GM18868 (cell line): ENCODE measurements at regions not wholly inside any gene's neighbourhood (a gene's known extent, or its start where the extent isn't known, plus 50 kb on each side); places are given as distances from the start of the nearest gene placed in this dataset.
"Not testable (repeated sequence)": the region's sequence is repeated elsewhere in the genome, so short reads cannot be mapped to it uniquely, and the experiment has no call there.

Experiments used
- ATAC-seq: cut with Tn5 transposase; IDR thresholded peaks from one replicate; pipeline ENCODE4 v1.9.1; 2021; ENCODE audit warnings: mild to moderate bottlenecking, moderate library complexity; ENCODE audit not compliant: unreplicated experiment

DNA sequence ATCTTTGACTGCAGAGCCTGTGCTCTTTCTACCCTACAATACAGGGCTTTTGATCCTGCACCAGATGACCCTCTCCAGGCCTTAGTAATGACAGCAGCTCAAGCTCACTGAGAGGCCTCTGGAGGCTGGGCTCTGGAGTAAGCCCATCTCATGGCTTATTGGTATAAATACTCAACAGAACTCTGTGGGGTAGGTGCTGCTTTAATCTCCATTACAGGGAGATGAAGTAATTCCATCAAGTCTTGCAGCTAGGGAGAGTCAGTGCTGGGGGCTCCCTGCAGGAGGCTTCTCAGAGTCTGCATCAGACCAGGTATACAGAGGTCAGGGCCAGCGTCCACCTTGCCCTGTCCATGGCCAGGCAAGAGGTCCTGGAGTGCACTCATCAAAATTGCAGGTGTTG, 89.2 kb upstream of the SLC6A11 start:
- ATAC-seq = no peak

DNA sequence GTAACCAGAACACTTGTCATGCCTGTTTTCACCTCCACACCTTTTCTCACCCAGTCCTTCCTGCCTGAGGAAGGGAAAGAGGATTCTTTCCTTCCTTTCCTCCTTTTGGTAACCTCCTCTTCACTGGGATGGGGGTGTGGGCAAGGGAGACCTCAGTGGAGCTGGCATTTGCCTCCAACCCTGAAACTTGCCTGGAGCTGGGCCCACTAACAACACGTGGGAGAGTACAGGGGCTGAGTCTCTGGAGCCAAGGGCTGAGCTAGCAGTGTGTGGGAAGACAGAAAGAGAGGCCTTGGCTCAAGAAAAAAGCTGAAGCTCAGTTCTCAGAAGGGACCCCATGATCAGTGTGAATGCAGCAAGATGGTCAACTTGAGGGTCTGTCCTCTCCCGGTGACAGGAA, 86.6 kb upstream of the SLC6A11 start:
- no peak for ATAC-seq

DNA sequence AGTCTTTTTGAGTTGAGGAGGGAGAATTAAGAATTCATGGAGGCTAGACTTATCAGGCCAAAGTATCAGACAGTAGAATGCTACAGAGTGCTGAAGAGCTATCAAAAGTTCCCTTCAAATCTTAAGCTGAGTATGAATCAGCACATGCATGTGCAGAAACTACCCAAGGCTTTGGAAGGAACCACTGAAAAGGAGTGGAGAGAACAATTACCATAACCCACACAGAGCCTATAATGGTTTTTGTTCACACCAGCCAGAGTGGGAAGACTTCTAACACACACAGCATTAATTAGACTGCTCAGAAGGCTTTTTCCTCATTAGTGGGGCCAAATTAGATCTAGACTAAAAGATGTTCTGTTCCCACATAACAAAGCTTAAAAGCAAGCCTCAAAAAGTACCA, 83.7 kb upstream of the SLC6A11 start:
- ATAC-seq = no peak

DNA sequence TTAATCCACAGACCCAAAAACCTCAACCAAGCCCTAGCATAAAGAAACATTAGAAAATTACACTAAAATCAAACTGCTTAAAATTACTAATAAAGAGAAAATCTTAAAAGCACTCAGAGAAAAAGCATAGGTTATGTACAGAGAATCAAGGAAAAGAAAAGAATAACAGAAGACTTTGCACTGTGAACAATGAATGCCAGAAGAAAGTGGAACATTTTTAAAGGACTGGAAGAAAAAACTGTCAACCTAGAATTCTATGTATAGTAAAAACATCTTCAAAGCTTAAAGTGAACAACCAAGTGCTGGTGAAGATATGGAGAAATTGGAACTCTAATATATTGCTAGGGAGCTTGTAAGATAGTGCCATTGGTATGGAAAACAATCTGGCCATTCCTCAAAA, 82.7 kb upstream of the SLC6A11 start:
- ATAC-seq = no peak

DNA sequence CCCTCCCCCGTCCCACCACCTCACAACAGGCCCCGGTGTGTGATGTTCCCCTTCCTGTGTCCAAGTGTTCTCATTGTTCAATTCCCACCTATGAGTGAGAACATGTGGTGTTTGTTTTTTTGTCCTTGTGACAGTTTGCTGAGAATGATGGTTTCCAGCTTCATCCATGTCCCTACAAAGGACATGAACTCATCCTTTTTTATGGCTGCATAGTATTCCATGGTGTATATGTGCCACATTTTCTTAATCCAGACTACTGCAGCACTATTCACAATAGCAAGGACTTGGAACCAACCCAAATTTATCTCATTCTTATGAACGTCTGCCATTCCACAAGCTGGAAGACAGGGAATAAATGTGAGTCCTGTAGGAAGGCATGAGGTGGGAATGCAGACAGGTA, 79.6 kb upstream of the SLC6A11 start:
- ATAC-seq = not testable (repeated sequence)

DNA sequence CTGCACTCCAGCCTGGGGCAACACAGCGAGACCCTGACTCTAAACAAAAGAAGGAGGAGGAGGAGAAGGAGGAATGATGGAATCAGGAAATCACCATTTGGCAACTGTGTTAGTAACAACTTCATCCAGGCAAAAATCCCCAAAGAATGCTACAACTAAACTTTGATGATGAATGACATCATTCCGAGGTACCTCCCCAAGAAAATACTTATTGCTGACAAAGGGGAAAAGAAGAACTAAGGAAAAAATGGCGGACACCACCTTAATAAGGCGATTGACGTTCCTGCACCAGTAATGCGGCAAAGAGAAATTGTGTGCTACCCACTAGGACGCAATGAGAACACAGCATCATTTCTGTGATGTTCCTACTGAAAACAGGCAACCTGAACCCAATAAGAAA, 78.2 kb upstream of the SLC6A11 start:
- ATAC-seq = no peak

DNA sequence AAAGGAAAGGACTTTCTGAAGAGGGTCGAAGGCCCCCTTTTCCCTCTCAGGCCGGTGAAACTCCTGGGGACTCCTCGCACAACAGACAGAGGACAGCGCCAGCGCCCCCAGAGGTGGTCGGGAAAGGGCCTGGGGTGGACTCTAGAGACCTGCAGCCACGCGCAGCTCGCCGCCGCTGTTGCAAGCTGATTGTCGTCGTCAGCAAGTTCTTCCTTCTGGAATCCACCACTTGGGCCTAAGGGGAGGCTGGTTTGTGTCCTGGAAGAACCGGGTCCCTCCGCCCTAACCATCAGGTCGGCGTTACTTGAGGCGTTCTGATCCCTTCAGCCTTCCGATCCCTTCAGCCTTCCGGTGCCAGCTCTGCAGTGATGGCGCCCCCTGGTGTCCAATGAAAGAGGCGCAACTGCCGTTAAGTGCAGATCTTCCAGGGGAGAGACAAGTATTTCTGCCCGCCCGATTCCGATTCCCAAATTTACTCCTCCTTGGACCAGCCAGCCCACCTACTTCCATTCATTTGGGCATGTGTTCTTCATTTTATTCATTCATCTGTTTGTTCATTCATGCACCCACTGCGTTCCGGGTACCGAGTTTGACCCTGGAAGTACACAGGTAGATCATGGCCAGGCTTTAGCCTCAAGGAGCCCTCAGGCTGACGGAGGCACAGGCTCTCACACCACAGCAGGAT, 77.2 kb upstream of the SLC6A11 start:
- no peak for ATAC-seq

DNA sequence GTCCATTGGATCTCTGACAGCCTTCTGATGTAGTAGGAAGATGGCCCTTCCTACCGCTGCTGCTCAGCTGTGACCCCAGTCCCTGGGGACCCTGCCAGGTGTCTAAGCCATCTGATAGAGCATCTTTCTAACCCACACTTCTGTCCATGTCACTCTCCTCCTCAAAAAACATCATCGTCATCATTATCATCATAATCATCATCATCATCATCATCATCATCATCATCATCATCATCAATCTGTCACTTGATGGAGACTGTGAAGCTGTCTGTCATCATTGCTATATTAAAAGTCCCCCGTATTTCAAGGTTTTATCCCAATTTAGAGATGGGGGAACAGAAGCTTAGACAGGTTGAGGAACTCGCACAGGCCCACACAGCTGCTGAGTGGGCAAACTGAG, 75.1 kb upstream of the SLC6A11 start:
- no peak for ATAC-seq

DNA sequence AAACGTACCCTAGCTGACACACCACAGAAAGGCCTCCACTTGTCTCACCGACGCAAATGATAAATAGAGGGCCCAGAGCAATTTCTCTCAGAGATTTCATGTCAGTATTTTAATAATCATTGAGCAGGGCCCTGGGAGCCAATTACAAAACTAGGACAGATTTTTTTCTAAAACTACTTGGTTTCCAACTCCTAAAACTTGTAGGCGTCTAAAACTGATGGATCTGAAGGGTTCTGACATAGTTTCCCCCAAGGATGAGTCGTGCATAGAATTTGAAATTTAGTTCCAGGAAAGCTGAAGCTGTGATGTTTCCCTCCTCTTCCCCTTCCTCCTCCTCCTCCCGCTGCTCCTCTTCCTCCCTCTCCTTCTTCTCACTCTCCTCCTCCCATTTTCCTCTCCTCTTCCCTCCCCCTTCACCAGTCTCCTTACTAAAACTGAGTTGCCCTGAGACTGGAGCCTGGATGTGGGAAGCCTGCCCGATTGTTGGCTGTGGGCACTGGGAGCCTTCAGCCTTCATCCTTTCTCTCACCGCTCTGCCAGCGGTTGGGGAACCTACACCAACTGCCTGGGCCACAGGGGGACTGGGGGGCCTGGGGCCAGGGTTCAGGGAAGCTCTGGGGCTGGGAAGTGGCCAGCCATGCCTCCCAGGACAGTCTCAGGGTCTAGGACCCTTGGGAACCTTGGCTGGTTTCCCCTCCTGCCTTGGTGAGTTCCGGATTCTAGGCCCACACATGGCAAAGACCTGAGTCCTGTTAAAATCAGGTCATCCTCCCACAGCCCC, 73.9 kb upstream of the SLC6A11 start:
- ATAC-seq = no peak

DNA sequence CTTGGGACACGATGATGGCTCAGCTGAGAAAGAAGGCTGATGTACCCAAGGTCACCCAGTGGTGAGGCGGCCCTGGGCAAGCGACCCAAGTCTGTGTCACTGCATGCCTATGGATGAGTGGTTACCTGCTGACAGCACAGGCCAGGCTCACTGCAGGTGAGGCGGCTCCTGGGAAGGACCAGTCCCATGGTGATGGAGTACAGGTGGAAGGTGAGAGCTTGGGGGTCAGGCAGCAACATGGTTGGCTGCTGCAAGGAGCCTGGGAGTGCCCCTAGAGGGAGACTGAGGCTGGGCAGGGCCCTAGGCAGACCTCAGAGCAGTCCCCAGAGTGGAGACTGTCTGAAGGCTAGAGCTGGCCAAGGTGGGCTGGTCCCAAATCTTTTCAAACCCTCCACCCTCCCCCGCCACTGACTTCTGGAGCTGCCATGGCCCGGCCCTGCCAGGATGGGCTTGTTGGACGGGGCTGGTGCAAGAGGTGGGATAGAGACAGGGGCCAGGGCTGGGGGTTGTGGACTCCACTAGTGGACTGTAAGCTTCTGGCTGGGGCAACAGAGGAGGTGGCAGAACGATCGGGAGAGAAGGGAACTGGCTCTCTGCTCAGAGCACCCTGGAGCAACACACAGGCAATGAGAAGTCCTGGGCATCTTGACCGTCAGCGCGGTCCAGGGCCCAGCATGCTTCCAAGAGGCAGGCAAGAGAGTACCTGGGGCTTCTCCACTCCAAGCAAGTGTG, 72.5 kb upstream of the SLC6A11 start:
- no peak for ATAC-seq

DNA sequence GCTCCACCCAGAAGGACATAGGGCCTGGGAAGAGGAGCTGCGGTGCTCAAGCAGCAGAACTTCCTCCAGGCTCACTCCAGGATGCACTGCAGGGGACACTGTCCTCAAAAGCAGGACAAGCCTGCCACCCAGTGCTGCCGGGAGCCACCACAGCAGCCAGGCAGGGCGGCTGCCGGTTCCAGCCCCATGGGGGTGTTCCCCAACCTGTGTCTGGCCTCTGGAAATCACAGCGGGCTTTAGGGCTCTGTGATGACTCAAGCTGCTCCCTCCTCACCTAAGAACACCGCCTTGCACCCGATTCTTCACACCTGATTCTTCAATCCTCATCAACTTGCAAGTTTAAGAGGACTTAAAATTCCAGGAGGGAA, 71.9 kb upstream of the SLC6A11 start:
- no peak for ATAC-seq

DNA sequence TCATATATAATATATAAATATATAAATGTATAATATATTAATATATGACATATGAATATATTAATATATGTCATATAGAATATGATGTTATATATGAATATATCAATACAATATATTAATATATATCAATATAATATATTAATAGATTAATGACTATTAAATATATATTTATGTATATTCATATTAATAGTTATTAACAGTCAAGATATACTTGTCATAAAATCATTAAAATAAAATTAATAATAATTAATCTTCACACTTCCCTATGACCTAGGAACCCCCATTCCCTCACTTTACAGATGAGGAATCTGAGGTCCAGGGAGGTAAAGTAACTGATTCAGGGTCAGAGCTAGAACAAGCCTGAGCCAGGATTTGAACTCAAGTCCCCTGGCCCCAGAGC, 70.6 kb upstream of the SLC6A11 start:
- no peak for ATAC-seq

DNA sequence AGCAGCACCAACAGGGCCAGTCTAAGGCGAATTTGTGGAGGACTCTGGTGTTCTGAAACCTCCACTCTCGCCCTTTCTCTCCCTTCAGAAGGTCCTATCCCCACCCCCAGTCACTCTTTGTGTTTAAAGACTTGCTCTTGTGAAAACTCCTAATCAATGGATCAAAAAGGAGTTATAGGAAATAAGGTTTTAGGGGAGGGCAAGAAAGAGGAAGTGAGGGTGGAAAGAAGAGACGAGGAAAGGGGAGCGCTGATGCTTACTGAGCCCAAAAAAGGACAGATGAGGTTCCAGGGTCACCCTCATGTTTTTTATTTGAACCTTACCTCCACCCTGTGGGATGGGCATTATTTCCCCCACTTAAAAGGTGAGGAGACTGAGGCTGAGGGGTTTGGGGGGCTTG, 70.0 kb upstream of the SLC6A11 start:
- ATAC-seq = no peak

DNA sequence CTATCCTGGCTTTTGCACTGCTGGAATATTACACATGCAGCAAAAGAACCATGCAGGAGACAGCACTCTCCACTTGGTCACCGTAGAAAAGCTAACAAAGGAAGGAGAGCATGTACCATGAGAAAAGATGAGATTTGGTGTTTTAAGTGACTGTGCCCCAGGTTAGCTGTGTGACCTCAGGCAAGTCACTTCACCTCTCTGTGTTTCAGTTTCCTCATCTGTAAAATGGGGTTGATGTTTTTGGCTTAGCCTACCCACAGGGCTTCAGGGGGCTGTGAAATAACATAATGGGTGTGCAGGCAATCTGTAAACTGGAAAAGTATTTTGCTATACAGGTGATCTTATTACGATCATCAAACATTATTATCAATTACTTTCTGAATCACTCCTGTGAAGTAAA, 69.3 kb upstream of the SLC6A11 start:
- no peak for ATAC-seq

DNA sequence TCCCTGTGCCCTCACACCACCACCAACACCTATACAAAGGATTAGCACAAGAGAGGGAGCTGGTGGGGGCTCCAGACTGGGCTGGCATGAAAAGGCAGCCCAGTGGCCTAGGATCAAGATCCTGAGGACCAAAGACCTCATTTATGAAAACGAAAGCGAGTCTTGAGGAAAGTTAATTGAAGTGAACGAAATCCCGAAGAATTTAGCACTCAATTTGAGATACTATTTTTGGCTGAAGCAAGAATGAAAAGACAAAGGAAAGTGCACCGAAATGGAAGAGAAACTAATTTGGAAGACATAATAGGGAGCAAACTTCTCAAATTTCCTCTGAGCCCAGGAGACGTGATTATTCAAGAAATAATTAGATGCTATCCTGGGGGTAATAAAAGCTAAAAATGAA, 68.7 kb upstream of the SLC6A11 start:
- no peak for ATAC-seq

DNA sequence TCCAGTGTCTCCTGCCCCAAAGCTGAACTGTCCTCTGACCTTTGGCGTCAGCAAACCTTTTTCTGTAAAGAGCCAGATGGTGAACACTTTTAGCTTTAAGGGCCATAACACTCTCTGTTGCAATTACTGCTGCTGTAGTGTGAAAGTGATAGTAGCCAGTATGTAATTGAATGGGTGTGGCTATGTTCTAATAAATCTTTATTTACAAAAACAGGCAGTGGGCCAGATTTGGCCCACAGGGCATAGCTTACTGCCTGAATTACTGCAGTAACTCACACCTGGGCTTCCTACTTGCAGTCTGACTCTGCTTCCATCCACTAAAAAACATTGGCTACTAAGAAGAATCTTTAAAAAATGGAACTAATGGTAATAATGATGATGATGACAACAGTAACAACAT, 68.0 kb upstream of the SLC6A11 start:
- no peak for ATAC-seq

DNA sequence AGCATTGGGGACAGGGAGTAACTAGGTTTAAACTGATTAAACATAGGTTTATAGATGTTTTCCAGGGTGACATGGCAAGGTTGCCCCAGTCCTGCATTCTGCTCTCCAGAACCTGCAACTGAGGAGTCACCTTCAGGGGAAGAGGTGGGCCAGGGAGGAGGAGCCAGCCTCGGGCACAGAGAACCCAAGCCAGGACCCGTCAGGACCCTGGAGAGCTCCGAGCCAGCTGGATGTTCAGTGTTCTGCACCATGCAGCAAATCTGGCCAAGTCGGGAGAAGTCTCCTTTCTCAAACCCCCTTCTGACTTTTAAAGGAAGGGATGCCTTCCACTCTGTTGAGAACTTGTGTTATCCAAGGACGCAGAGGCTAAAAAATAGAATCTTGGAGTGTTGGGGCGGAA, 62.1 kb upstream of the SLC6A11 start:
- no peak for ATAC-seq

DNA sequence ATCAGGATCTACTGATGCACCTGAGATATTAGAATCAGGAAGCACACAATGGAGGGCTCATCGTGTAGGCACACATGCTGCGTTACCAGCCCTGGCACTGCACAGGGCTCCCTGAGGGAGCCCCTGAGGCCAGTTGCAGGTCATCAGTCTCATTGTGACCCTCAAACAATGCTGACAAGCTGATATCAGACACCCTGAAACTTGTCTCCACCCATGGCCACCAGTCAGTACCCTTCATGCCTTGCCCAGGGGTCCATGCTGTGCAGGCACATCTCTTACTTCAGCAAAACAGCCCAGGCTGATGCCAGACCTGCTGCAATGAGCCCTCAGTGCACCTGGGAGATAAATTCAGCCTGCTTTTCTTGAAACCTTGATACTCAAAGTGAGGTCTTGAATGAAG, 59.5 kb upstream of the SLC6A11 start:
- ATAC-seq = no peak

DNA sequence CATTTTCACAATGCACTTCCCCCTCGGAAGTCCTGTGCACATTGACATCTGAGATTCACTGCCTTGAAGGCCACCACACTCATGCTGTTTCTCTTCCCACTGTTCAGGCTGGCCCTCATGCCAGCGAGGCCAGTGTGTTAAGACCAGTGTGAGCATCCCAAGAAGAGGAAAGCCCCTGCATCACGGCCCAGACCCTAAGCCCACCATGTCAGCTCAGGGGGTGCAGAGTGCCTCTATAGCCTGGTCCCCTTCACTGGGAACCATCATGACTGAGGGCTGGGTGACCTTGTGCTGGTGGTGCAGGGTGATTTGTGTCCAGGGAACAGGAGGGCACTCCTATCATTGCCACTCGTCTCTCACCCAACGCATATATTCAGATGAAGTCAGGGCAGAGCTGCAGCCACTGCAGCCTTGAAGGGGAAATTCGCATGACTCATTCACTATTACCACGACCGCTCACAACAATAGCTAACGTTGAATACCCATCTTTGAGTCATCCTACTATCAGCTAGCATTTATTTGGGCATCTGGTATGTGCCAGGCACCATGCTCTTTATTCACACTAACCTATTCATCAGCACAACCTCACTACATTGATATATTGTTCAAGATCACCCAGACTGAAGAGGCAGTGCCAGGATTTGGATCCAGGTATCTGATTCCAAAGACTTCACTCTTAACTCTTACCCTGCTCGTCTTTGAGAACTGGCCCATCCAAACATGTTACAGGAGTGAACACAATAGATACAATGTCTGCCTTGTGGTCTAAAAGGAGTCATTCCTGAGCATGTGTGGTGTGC, 58.8 kb upstream of the SLC6A11 start:
- no peak for ATAC-seq

DNA sequence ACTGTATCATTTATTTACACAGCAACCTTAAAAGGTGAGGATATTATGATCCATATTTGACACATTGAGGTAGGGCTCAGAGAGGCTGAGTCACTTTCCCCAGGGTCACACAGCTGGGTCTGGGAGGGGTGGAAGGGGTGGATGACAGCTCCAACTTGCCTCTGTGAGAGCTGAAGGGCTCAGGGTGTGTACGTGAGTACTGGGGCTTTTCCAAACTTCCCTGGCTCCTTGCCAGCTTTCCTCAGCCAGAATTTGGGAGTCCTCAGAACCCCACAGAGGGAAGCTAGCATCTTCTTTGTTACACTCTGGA, 58.3 kb upstream of the SLC6A11 start:
- no peak for ATAC-seq

DNA sequence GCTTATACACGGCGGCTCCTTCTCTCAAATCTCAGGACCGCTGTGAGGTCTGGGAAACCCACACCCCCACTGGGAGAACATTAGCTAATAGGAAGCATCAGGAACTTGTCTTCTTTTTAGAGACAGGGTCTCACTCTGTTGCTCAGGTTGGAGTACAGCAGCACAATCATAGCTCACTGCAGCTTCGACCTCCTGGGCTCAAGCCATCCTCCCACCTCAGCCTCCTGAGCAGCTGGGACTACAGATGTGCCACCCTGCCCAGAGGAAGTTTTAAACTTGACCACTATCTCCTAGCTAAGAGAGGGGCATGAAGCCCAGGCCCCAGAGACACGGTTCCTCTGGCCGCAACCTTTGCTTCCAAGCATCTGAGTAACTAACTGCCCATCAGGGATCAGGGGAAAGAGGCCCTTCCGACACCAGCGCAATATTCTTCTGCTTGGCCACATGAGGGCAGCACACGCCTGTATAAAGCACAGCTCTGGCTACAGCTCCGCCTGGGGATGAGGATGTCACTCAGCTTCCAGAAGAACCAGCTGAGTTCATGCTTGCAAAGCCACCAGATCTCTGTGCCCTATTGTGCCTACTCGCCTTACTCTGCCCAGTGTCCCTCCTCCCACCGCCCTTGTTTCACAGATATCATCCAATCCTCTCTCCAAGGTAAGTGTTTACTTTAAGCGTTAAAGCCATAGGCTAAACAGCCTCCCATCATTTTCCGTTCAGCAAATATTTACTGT, 57.6 kb upstream of the SLC6A11 start:
- ATAC-seq = peak; percentile 78
